ENCODE measurements at regions not wholly inside any gene's neighbourhood (a gene's known extent, or its start where the extent isn't known, plus 50 kb on each side); places are given as distances from the start of the nearest gene placed in this dataset.
"Not testable (repeated sequence)": the region's sequence is repeated elsewhere in the genome, so short reads cannot be mapped to it uniquely, and the experiment has no call there.

DNA sequence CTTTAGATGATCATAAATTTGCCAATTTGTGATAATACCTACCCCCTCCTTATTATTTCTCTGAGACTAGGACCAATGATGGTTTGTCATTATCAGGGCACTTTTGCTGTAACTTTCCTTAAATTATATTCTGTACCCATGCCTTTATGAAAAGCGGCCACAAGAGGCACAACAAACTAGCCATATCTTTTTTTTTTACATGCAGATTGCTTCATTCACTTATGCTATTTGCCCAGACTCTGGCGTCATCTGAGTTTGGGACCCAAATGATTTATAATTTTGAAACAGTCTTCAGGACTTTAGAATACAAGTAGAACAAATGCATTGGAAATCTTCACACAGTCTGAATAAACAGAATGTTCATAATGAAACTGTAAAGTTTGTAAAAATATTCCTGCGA, 408.1 kb downstream of the MAT2B start:
- H3K4me1 ChIP-seq (ENCODE audit: control insufficient read depth in 1 of 2, insufficient read depth in 2 of 2, low read length in 2 of 2): no peaks in the 10 kb centered on the region
- no peaks in the 10 kb centered on the region for H3K36me3 ChIP-seq (ENCODE audit: control insufficient read depth in 1 of 2, insufficient read depth in 2 of 2, low read length in 2 of 2)
- no peaks in the 10 kb centered on the region for H3K9me3 ChIP-seq (ENCODE audit: control insufficient read depth in 1 of 2, low read length in 2 of 2)
- H3K27ac ChIP-seq (ENCODE audit: low read length): no peak overlapping the region
- H3K27me3 ChIP-seq (ENCODE audit: low read depth, low read length): no peaks in the 10 kb centered on the region
- no peak overlapping the region for H3K4me3 ChIP-seq (ENCODE audit: low read depth in 1 of 2, low read length in 2 of 2)

DNA sequence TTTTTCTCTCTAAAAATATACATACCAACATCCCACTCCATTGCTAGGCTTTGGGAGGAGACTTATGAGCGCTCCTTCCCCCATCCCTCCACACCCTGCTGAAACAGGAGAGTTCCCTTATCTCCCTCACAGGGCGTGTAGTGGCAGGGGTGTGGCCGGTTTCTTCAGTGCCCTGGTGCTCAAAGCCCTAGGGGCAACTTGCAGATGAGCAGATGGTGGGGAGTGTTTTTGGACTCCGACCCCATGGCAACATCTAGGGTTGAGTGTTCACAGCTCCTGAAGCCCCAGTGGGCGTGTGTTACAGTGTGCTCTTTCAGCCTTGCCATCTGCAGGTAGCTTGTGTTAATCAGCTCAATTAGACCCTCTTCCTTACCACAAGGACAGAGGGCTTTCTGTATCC, 409.5 kb downstream of the MAT2B start:
- no peaks in the 10 kb centered on the region for H3K4me1 ChIP-seq (ENCODE audit: control insufficient read depth in 1 of 2, insufficient read depth in 2 of 2, low read length in 2 of 2)
- H3K27me3 ChIP-seq (ENCODE audit: low read depth, low read length): no peaks in the 10 kb centered on the region
- no peak overlapping the region for H3K27ac ChIP-seq (ENCODE audit: low read length)
- H3K4me3 ChIP-seq (ENCODE audit: low read depth in 1 of 2, low read length in 2 of 2): no peak overlapping the region
- no peaks in the 10 kb centered on the region for H3K9me3 ChIP-seq (ENCODE audit: control insufficient read depth in 1 of 2, low read length in 2 of 2)
- no peaks in the 10 kb centered on the region for H3K36me3 ChIP-seq (ENCODE audit: control insufficient read depth in 1 of 2, insufficient read depth in 2 of 2, low read length in 2 of 2)

DNA sequence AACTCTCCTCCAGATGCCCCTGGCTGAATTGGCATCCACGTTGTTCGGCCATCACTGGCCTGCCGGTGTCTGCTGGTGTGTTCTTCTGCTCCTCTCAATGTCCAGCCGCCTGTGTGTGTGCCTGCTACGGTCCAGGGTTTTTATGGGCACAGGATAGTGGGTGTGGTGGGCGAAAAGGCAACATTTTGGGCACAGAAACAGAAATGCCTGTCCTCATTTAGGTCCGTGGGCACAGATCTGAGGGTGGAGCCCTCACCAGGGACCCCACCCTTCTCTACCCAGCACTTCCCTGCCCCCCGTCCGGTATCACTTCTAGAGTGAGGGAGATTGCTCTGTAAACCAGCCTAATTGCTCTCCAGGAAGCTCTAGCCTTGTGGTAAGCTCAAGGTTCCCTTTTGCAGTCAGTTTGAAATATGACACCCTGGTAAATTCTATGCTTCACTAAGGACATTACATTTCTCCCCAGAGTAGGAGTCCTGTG, 410.1 kb downstream of the MAT2B start:
- peak overlapping the region; percentile 2 for H3K27ac ChIP-seq (ENCODE audit: low read length)
- no peaks in the 10 kb centered on the region for H3K27me3 ChIP-seq (ENCODE audit: low read depth, low read length)
- no peaks in the 10 kb centered on the region for H3K4me1 ChIP-seq (ENCODE audit: control insufficient read depth in 1 of 2, insufficient read depth in 2 of 2, low read length in 2 of 2)
- H3K36me3 ChIP-seq (ENCODE audit: control insufficient read depth in 1 of 2, insufficient read depth in 2 of 2, low read length in 2 of 2): no peaks in the 10 kb centered on the region
- no peak overlapping the region for H3K4me3 ChIP-seq (ENCODE audit: low read depth in 1 of 2, low read length in 2 of 2)
- H3K9me3 ChIP-seq (ENCODE audit: control insufficient read depth in 1 of 2, low read length in 2 of 2): peaks cover 0 to 3% of the 10 kb centered on the region in 2 donors

DNA sequence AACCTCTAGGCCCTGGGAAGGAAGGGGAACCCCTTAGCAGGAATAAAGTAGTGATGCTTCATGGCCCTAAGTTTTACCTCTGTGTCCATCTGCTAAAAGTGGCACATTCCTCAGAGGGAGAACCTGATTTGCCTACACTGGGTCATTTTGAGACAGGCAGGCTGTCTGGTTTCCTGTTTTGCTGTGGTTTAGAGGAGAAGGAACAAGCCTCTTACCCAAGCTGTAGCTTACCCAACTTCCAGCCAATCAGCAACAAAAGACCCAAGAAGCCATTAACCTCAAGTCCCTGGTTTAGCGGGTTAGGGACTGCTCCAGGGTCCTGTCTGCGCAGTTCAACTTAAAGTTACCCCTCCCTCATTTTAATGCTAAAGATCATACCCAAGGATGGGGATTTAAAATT, 411.0 kb downstream of the MAT2B start:
- Histone ChIP-seq H3K27ac (ENCODE audit: low read length) (peak overlapping the region; percentile 2), H3K9me3 (ENCODE audit: control insufficient read depth in 1 of 2, low read length in 2 of 2) (peaks cover 0 to 3% of the 10 kb centered on the region in 2 donors), H3K4me3 (ENCODE audit: low read depth in 1 of 2, low read length in 2 of 2) (no peak overlapping the region), H3K4me1 (ENCODE audit: control insufficient read depth in 1 of 2, insufficient read depth in 2 of 2, low read length in 2 of 2) (no peaks in the 10 kb centered on the region), H3K36me3 (ENCODE audit: control insufficient read depth in 1 of 2, insufficient read depth in 2 of 2, low read length in 2 of 2) (no peaks in the 10 kb centered on the region), H3K27me3 (ENCODE audit: low read depth, low read length) (no peaks in the 10 kb centered on the region)

DNA sequence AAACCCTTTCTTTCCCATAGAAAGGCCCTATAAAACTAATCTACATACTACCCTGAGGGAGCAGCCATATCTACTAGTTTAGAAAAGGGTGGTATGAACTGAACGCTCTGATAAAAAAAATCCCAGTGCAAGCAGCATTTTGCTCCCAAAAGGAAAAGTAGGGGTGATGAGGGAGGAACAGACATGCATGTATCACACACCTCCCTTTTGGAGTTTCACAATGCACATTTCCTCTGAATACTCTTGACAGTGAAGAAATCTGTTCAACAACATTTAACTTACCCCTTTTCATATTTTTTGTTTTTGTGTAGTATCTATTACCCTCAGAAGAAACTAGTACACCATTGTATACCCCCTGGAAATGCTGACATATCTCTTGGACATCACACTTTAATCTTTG, 411.4 kb downstream of the MAT2B start:
- Histone ChIP-seq H3K27me3 (ENCODE audit: low read depth, low read length) (no peaks in the 10 kb centered on the region), H3K27ac (ENCODE audit: low read length) (no peak overlapping the region), H3K9me3 (ENCODE audit: control insufficient read depth in 1 of 2, low read length in 2 of 2) (peaks cover 0 to 3% of the 10 kb centered on the region in 2 donors), H3K4me3 (ENCODE audit: low read depth in 1 of 2, low read length in 2 of 2) (no peak overlapping the region), H3K4me1 (ENCODE audit: control insufficient read depth in 1 of 2, insufficient read depth in 2 of 2, low read length in 2 of 2) (no peaks in the 10 kb centered on the region), H3K36me3 (ENCODE audit: control insufficient read depth in 1 of 2, insufficient read depth in 2 of 2, low read length in 2 of 2) (no peaks in the 10 kb centered on the region)

DNA sequence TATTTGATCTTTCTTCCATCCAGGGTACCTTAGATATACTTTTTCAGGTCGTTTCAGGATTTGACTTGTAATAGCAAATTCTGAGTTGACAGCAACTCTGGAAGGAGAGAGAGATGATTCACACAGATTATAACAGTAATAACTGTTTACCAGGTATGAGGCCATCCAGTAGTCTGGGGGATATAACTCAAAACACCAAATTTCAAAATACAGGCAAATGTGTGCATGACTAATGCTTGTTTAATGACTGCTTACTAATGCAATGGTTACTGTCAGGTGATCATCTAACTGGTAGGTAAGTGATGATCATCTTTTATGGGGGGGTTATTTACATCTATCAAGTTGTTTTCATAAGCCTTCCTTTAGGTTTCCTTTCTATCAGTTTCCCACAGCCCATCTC, 412.3 kb downstream of the MAT2B start:
- Histone ChIP-seq H3K4me3 (ENCODE audit: low read depth in 1 of 2, low read length in 2 of 2) (no peak overlapping the region), H3K27me3 (ENCODE audit: low read depth, low read length) (no peaks in the 10 kb centered on the region), H3K27ac (ENCODE audit: low read length) (no peak overlapping the region), H3K4me1 (ENCODE audit: control insufficient read depth in 1 of 2, insufficient read depth in 2 of 2, low read length in 2 of 2) (no peaks in the 10 kb centered on the region), H3K9me3 (ENCODE audit: control insufficient read depth in 1 of 2, low read length in 2 of 2) (peaks cover 0 to 3% of the 10 kb centered on the region in 2 donors), H3K36me3 (ENCODE audit: control insufficient read depth in 1 of 2, insufficient read depth in 2 of 2, low read length in 2 of 2) (no peaks in the 10 kb centered on the region)

DNA sequence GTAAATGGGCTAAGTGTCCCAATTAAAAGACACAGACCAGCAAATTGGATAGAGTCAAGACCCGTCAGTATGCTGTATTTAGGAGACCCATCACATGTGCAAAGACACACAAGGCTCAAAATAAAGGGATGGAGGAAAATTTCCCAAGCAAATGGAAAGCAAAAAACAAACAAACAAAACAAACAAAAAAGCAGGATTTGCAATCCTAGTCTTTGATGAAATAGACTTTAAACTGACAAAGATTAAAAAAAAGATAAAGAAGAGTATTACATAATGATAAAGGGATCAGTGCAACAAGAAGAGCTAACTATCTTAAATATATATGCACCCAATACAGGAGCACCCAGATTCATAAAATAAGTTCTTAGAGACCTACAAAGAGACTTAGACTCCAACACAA, 429.6 kb downstream of the MAT2B start:
- not testable (repeated sequence) for H3K4me3 ChIP-seq (ENCODE audit: low read depth in 1 of 2, low read length in 2 of 2); H3K36me3 ChIP-seq (ENCODE audit: control insufficient read depth in 1 of 2, insufficient read depth in 2 of 2, low read length in 2 of 2); H3K9me3 ChIP-seq (ENCODE audit: control insufficient read depth in 1 of 2, low read length in 2 of 2); H3K27ac ChIP-seq (ENCODE audit: low read length); H3K4me1 ChIP-seq (ENCODE audit: control insufficient read depth in 1 of 2, insufficient read depth in 2 of 2, low read length in 2 of 2); H3K27me3 ChIP-seq (ENCODE audit: low read depth, low read length)

DNA sequence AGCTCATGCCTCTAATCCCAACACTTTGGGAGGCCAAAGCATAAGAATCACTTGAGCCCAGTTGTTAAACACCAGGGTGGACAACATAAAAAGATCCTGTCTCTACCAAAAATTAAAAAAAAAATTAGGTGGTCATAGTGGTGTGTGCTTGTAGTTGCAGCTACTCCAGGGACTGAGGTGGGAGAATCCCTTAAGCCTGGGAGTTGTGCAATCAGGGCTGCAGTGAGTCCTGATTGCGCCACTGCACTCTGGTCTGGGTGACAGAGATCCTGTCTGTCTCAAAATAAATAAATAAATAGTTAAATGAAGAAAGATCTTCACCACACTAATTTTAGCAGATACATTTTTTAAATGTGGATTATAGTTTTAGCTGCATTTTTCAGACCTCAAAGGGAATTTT, 433.2 kb downstream of the MAT2B start:
- Histone ChIP-seq H3K4me3 (ENCODE audit: low read depth in 1 of 2, low read length in 2 of 2) (no peak overlapping the region), H3K36me3 (ENCODE audit: control insufficient read depth in 1 of 2, insufficient read depth in 2 of 2, low read length in 2 of 2) (no peaks in the 10 kb centered on the region), H3K9me3 (ENCODE audit: control insufficient read depth in 1 of 2, low read length in 2 of 2) (peaks cover 0 to 4% of the 10 kb centered on the region in 2 donors), H3K27ac (ENCODE audit: low read length) (no peak overlapping the region), H3K27me3 (ENCODE audit: low read depth, low read length) (no peaks in the 10 kb centered on the region), H3K4me1 (ENCODE audit: control insufficient read depth in 1 of 2, insufficient read depth in 2 of 2, low read length in 2 of 2) (no peaks in the 10 kb centered on the region)

DNA sequence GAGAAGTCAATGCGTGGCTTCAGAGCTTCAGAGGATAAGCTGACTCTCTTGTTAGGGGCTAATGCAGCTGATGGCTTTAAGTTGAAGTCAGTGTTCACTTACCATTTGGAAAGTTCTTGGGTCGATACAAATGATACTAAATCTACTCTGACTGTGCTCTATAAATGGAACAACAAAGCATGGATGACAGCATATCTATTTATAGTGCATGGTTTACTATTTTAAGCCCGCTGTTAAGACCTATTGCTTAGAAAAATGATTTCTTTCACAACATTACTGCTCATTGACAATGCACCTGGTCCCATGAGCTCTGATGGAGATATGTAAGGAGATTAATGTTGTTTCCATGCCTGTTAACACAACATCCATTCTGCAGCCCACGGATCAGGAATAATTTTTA, 435.7 kb downstream of the MAT2B start:
- H3K4me1 ChIP-seq (ENCODE audit: control insufficient read depth in 1 of 2, insufficient read depth in 2 of 2, low read length in 2 of 2): no peaks in the 10 kb centered on the region
- no peaks in the 10 kb centered on the region for H3K9me3 ChIP-seq (ENCODE audit: control insufficient read depth in 1 of 2, low read length in 2 of 2)
- H3K4me3 ChIP-seq (ENCODE audit: low read depth in 1 of 2, low read length in 2 of 2): no peak overlapping the region
- no peak overlapping the region for H3K27ac ChIP-seq (ENCODE audit: low read length)
- no peaks in the 10 kb centered on the region for H3K36me3 ChIP-seq (ENCODE audit: control insufficient read depth in 1 of 2, insufficient read depth in 2 of 2, low read length in 2 of 2)
- H3K27me3 ChIP-seq (ENCODE audit: low read depth, low read length): no peaks in the 10 kb centered on the region

DNA sequence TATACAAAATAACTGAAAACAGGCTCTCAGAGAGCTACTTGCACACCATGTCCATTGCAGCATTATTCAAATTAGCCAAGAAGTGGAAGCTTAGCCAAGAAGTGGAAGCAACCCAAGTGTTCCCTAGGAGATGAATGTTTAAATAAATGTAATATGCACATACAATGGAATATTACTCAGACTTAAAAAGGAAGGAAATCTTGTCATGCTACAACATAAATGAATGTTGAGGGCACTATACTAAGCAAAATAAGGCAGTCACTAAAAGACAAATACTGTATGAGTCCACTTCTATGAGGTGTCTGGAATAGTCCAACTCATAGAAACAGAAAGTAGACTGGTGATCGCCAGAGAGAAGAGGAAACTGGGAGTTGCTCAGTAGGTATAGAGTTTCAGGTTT, 438.1 kb downstream of the MAT2B start:
- no peaks in the 10 kb centered on the region for H3K36me3 ChIP-seq (ENCODE audit: control insufficient read depth in 1 of 2, insufficient read depth in 2 of 2, low read length in 2 of 2)
- no peaks in the 10 kb centered on the region for H3K4me1 ChIP-seq (ENCODE audit: control insufficient read depth in 1 of 2, insufficient read depth in 2 of 2, low read length in 2 of 2)
- no peaks in the 10 kb centered on the region for H3K9me3 ChIP-seq (ENCODE audit: control insufficient read depth in 1 of 2, low read length in 2 of 2)
- no peak overlapping the region for H3K4me3 ChIP-seq (ENCODE audit: low read depth in 1 of 2, low read length in 2 of 2)
- no peak overlapping the region for H3K27ac ChIP-seq (ENCODE audit: low read length)
- H3K27me3 ChIP-seq (ENCODE audit: low read depth, low read length): no peaks in the 10 kb centered on the region

DNA sequence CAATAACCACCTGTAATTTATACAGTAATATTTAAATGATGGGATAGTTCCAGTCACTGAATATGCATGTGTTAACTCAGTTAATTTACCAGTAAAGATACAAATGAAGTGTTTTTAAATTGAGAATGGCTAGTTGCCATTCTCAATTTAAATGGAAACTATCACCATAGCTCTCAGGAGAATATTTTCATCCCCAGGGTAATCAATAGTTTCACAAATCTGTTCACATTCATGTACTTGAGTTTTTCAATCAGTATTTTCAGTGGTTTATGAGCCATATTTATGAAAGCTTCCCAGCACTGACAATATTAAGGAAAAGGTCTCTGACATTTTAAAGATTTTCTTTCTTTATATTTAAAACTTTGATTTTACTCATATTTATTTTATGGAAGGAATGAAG, 439.3 kb downstream of the MAT2B start:
- no peak overlapping the region for H3K4me3 ChIP-seq (ENCODE audit: low read depth in 1 of 2, low read length in 2 of 2)
- no peaks in the 10 kb centered on the region for H3K4me1 ChIP-seq (ENCODE audit: control insufficient read depth in 1 of 2, insufficient read depth in 2 of 2, low read length in 2 of 2)
- H3K36me3 ChIP-seq (ENCODE audit: control insufficient read depth in 1 of 2, insufficient read depth in 2 of 2, low read length in 2 of 2): no peaks in the 10 kb centered on the region
- H3K27ac ChIP-seq (ENCODE audit: low read length): no peak overlapping the region
- no peaks in the 10 kb centered on the region for H3K27me3 ChIP-seq (ENCODE audit: low read depth, low read length)
- H3K9me3 ChIP-seq (ENCODE audit: control insufficient read depth in 1 of 2, low read length in 2 of 2): no peaks in the 10 kb centered on the region

DNA sequence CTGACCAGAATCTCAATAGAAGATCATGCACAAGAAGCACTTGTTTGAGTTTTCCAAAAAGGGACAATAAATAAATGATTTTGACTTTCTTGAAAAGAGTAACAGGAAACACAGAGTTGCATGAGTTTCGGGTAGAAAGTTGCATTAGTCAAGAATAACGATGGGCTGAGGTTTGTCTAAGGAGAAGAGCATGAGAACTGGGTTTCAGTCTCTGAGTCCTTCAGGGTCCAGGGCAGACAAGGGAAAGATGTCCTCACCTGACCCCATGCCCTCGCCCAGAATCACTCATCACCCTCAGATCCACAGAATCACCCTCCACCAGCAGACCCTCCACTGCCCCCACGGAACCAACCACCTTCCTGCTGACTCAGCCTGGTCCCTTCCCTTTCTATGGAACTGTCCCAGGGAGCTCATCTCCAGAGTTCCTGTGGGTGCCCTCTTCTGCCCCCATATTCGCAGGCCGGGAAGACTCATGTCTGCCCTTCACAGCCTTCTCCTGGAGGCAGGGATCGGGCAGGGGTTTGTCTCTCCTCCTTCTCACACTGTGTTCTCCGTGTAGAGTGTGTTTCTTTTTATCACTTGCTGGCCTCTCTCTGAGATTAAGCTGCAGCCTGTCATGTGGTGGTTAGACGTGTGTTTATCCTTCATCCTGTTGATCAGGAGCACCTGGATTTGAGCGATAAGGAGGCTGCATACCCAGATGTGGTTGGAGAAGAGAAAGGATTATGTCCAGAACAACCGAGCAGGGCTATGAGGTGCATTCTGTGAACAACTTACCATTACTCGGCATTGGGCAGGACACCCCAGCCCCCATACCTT, 442.6 kb downstream of the MAT2B start:
- H3K9me3 ChIP-seq (ENCODE audit: control insufficient read depth in 1 of 2, low read length in 2 of 2): no peaks in the 10 kb centered on the region
- no peaks in the 10 kb centered on the region for H3K36me3 ChIP-seq (ENCODE audit: control insufficient read depth in 1 of 2, insufficient read depth in 2 of 2, low read length in 2 of 2)
- no peaks in the 10 kb centered on the region for H3K4me1 ChIP-seq (ENCODE audit: control insufficient read depth in 1 of 2, insufficient read depth in 2 of 2, low read length in 2 of 2)
- no peaks in the 10 kb centered on the region for H3K27me3 ChIP-seq (ENCODE audit: low read depth, low read length)
- H3K4me3 ChIP-seq (ENCODE audit: low read depth in 1 of 2, low read length in 2 of 2): no peak overlapping the region
- H3K27ac ChIP-seq (ENCODE audit: low read length): no peak overlapping the region

Data from muscle layer of duodenum (tissue), 2 donors.